ENCODE measurements at regions not wholly inside any gene's neighbourhood (a gene's known extent, or its start where the extent isn't known, plus 50 kb on each side); places are given as distances from the start of the nearest gene placed in this dataset.

GRCh38 chr16:80299416-80299815 lies 241.4 kb upstream of the DYNLRB2 start:
- TF ChIP-seq, protein P1, sequence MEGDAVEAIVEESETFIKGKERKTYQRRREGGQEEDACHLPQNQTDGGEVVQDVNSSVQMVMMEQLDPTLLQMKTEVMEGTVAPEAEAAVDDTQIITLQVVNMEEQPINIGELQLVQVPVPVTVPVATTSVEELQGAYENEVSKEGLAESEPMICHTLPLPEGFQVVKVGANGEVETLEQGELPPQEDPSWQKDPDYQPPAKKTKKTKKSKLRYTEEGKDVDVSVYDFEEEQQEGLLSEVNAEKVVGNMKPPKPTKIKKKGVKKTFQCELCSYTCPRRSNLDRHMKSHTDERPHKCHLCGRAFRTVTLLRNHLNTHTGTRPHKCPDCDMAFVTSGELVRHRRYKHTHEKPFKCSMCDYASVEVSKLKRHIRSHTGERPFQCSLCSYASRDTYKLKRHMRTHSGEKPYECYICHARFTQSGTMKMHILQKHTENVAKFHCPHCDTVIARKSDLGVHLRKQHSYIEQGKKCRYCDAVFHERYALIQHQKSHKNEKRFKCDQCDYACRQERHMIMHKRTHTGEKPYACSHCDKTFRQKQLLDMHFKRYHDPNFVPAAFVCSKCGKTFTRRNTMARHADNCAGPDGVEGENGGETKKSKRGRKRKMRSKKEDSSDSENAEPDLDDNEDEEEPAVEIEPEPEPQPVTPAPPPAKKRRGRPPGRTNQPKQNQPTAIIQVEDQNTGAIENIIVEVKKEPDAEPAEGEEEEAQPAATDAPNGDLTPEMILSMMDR (conservative IDR thresholded peaks at IDR 0.05; ENCODE audit: low read depth, low read length) = no peak
- no peak for TF ChIP-seq EZH2 (IDR thresholded peaks at IDR 0.05; ENCODE audit: low read length, unreplicated experiment)

All from PC-3 (cell line).